HUES48 (cell line): ENCODE measurements at regions not wholly inside any gene's neighbourhood (a gene's known extent, or its start where the extent isn't known, plus 50 kb on each side); places are given as distances from the start of the nearest gene placed in this dataset.

Experiments
- H3K27ac ChIP-seq: one replicate; pipeline ENCODE4 v1.7.0; 2013; ENCODE audit warnings: low read depth, low read length, inconsistent platforms
- H3K27me3 ChIP-seq: 2 replicates; pipeline ENCODE4 v1.6.1; 2013; ENCODE audit warnings: mild to moderate bottlenecking, low read length; ENCODE audit not compliant: control insufficient read depth, insufficient read depth
- H3K36me3 ChIP-seq: 2 replicates; pipeline ENCODE4 v1.6.1; 2013; ENCODE audit warnings: low read length; ENCODE audit not compliant: control insufficient read depth, insufficient read depth
- H3K4me1 ChIP-seq: 2 replicates; pipeline ENCODE4 v1.6.1; 2013; ENCODE audit warnings: mild to moderate bottlenecking, low read length; ENCODE audit not compliant: control insufficient read depth, insufficient read depth
- H3K4me3 ChIP-seq: 2 replicates; pipeline ENCODE4 v1.5.1; 2013; ENCODE audit warnings: mild to moderate bottlenecking, low read depth, low read length
- H3K9ac ChIP-seq: 2 replicates; pipeline ENCODE4 v1.6.1; 2013; ENCODE audit warnings: mild to moderate bottlenecking, low read depth, low read length, moderate library complexity
- H3K9me3 ChIP-seq: 2 replicates; pipeline ENCODE4 v1.6.1; 2013; ENCODE audit warnings: low read length; ENCODE audit not compliant: control insufficient read depth, insufficient read depth

DNA sequence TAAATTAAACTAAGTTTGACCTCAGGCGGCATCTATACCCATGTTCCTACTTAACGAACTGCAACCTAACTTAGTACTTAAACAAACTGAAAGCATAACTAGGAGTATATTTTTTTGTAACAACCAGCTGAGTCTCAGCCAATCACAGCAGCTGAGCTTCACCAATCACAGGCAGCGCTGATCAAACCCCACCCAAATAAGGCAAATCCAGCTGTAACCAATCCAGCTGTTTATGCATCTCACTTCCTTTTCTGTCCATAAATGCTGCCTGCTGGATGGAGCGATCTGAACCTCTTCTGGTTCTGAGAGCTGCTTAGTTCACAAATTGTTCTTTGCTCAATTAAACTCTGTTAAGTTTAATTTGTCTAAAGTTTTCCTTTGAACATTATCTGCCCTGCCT lies 131.3 kb downstream of the PMP22 start:
- Histone ChIP-seq H3K27ac (no peak overlapping the region), H3K27me3 (no peaks in the 10 kb centered on the region), H3K4me1 (no peaks in the 10 kb centered on the region), H3K9ac (no peak overlapping the region), H3K4me3 (no peak overlapping the region), H3K36me3 (no peaks in the 10 kb centered on the region), H3K9me3 (no peaks in the 10 kb centered on the region; the same call in 1 of the 2 replicates)

DNA sequence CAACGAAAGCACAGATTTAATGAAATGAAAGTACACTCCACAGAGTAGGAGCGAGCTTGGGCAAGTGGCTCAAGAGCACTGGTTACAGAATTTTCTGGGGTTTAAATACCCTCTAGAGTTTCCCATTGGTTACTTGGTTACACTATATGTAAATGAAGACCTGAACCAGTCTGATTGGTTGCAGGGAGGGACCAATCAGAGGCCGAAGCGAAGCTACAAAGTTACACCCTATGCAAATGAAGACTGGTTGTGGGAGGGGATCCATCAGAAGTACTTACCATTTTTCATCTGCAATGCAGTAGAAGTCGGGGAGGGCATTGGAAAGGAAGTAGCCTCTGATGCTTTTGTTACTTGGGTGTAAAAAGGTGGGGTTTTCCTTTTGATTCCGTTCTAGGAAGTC lies 132.0 kb downstream of the PMP22 start:
- Histone ChIP-seq H3K4me1 (no peaks in the 10 kb centered on the region), H3K27me3 (no peaks in the 10 kb centered on the region), H3K9ac (no peak overlapping the region), H3K36me3 (no peaks in the 10 kb centered on the region), H3K9me3 (no peaks in the 10 kb centered on the region; the same call in 1 of the 2 replicates), H3K27ac (no peak overlapping the region), H3K4me3 (no peak overlapping the region)

DNA sequence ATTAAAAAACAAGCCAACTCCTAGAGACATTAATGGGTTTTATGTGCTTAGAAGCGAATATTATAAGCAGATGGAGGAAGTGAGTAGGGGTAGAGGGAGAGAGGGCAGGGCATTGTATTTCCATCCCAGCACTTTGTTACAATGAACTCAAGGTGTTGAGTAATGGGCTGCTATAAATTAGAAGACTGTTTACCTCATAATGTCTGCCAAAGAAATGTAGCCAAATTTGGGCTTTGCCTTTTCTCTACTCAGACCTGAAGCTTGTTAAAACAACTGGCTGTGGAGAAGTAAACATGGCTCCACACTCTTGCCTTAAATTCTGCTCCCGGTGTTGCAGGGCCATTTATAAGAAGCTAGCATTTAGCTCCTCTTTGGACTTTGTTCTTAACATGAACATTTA lies 134.7 kb downstream of the PMP22 start:
- H3K4me1 ChIP-seq, result no peaks in the 10 kb centered on the region

DNA sequence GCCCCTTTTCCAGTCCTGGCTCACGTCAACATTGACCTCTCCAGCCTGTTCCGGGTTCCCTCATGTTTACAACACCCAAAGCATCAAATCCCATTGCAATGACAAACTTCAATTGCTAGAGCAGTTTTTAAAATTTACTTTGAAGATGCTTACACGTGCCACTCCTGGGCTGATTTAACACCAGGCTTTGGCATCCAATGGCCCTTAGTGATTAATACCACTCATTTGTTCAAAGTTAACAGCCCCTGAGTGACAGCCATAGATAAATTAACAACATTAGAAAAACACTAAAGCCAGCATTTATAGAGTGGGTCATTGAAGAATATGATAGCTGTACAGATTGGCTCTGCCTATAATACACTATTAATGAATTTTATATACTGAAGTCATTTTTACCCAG lies 135.1 kb downstream of the PMP22 start:
- no peaks in the 10 kb centered on the region; the same call in 1 of the 2 replicates for H3K9me3 ChIP-seq
- H3K4me3 ChIP-seq, result no peak overlapping the region
- no peaks in the 10 kb centered on the region for H3K36me3 ChIP-seq
- H3K4me1 ChIP-seq, result no peaks in the 10 kb centered on the region
- H3K27ac ChIP-seq, result no peak overlapping the region
- H3K27me3 ChIP-seq, result no peaks in the 10 kb centered on the region
- no peak overlapping the region for H3K9ac ChIP-seq

More for the DNA sequence above, 134.7 kb downstream of the PMP22 start:
- H3K27me3 ChIP-seq, result no peaks in the 10 kb centered on the region
- H3K36me3 ChIP-seq, result no peaks in the 10 kb centered on the region
- no peak overlapping the region for H3K9ac ChIP-seq
- H3K9me3 ChIP-seq, result no peaks in the 10 kb centered on the region; the same call in 1 of the 2 replicates
- no peak overlapping the region for H3K27ac ChIP-seq
- H3K4me3 ChIP-seq, result no peak overlapping the region

DNA sequence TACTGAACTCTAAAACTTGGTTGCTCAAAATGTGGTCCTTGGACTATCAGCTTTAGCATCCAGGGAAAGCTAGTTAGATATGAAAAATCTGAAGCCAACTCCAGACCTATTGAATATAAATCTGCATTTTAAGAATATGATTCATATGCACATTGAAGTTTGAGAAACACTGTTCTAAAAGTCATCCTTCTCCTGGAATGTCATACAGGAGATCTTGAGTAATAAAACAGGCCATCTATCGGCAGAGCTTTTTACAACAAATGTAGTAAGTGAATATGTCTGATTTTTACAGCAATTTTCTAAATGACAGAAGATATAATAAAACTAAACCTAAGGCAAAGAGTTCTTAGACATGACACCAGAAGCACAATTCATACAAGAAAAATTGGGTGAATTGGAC lies 140.4 kb downstream of the PMP22 start:
- no peak overlapping the region for H3K4me3 ChIP-seq
- no peak overlapping the region for H3K9ac ChIP-seq
- no peaks in the 10 kb centered on the region for H3K36me3 ChIP-seq
- no peaks in the 10 kb centered on the region for H3K27me3 ChIP-seq
- no peaks in the 10 kb centered on the region for H3K4me1 ChIP-seq
- H3K27ac ChIP-seq, result no peak overlapping the region
- H3K9me3 ChIP-seq, result no peaks in the 10 kb centered on the region

DNA sequence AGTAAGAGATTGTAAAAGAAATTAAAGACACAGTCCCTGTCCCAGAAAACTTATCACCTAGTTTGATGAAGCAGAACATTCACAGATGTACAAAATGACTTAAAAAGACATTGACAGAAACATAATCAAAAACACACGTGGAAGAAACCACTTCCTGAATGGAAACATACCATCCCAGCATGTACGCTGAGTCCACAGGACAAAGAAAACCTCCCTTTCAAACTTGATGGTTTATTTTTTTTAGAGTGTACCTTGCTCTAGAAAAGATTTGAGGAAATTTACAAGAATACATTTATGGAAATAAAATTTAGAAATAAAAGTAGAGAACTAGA lies 140.9 kb downstream of the PMP22 start:
- H3K4me1 ChIP-seq, result no peaks in the 10 kb centered on the region
- no peak overlapping the region for H3K4me3 ChIP-seq
- no peaks in the 10 kb centered on the region for H3K27me3 ChIP-seq
- H3K36me3 ChIP-seq, result no peaks in the 10 kb centered on the region
- H3K27ac ChIP-seq, result no peak overlapping the region
- no peaks in the 10 kb centered on the region for H3K9me3 ChIP-seq
- no peak overlapping the region for H3K9ac ChIP-seq

DNA sequence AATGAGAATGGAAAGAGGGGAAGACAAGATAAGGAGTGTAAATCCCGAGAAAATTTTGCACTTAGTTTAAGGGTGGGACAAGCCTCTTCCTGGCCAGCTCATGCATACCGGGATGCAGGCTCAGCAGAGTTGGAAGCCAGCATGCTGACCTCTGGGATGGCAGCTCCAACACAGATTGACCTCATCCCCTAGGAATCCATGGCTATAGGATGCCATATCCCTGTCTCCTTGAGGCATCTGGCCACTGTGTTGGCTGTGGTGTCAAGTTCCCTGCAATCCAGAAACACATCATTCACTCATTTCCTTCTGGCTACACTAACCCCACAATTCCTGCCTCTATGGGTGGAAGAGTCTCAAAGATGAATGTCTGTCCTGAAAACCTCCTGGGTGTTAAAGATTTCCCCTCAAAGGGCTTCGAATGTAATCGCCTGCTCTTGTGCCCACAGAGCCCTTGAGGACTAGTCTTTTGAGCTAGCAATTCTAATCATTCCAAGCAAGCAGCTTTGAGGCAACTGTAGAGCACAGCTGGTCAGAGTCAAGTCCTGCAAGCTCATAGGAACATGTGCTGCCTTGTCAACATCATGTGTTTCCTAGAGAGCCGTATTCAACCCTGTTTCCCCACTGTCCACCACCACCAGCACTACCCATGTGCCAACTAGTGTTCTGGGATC lies 141.4 kb downstream of the PMP22 start:
- no peak overlapping the region for H3K4me3 ChIP-seq
- no peaks in the 10 kb centered on the region for H3K36me3 ChIP-seq
- H3K4me1 ChIP-seq, result no peaks in the 10 kb centered on the region
- no peaks in the 10 kb centered on the region for H3K9me3 ChIP-seq
- H3K27me3 ChIP-seq, result no peaks in the 10 kb centered on the region
- no peak overlapping the region for H3K9ac ChIP-seq
- H3K27ac ChIP-seq, result no peak overlapping the region

DNA sequence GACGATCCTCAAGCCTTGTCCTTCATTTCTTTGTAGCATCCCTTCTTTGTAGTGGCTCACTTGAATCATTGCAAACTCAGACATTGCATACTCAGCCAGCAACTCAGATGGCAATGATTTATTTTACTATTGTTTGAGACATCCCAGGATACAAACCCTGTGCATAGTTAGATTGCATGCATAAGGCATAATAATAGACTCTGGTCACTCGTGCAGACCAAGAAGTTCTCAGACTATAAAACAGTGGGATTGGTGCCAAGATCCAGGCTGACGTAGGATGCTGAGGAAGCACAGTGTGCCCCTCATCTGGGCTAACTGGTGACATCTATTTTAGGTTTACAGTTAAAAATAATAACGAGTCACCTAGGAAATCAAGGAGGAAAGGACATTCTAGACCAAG lies 142.3 kb downstream of the PMP22 start:
- Histone ChIP-seq H3K9ac (no peak overlapping the region), H3K4me3 (no peak overlapping the region), H3K4me1 (no peaks in the 10 kb centered on the region), H3K27ac (no peak overlapping the region), H3K27me3 (no peaks in the 10 kb centered on the region), H3K36me3 (no peaks in the 10 kb centered on the region), H3K9me3 (no peaks in the 10 kb centered on the region)

DNA sequence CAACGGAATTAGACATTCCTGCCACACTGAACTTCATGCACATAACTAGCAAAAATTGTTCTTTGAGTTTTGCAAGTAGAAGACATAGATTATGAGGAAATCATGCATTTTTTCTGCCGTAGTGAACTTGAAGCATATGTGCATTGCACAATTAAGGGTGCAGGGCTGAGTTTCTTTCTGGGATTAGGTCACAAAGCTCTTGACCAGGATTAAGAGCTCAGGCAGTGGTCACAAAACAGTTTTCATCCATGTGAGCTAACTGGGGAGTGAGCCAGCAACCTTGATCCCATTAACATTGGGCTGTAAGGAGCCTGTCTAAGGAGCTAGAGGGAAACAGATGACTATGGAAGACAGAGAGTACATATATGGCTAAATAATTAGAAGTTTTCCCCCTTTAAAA lies 143.7 kb downstream of the PMP22 start:
- H3K27ac ChIP-seq, result no peak overlapping the region
- 0 out of 2 replicates have a peak, but pooled peaks cover under 1% of the 10 kb centered on the region for H3K9me3 ChIP-seq
- H3K4me1 ChIP-seq, result no peaks in the 10 kb centered on the region; the same call in 1 of the 2 replicates
- H3K27me3 ChIP-seq, result no peaks in the 10 kb centered on the region
- H3K36me3 ChIP-seq, result no peaks in the 10 kb centered on the region
- H3K4me3 ChIP-seq, result no peak overlapping the region
- no peak overlapping the region for H3K9ac ChIP-seq

DNA sequence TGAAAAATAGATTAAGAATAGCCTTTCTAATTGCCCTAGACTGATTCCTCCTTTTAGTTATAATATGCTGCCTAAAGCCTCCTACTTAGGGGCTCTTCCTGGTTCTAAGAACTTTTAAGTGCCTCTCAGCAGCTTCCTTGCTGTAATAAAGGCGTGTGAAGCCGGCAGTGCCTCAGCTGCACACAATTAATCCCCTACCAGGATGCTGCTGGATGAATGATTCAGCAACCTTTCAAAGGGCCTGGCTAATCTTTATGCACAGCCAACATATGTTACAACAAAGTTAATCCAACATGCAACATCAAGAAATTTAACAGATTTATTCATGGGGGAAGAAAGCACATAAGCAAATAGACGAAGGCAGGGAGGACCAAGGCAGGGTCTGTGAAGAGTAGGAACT lies 145.2 kb downstream of the PMP22 start:
- H3K9ac ChIP-seq, result no peak overlapping the region
- H3K27ac ChIP-seq, result peak overlapping the region; percentile 30
- H3K9me3 ChIP-seq, result peaks cover 15% of the 10 kb centered on the region
- no peaks in the 10 kb centered on the region; the same call in 1 of the 2 replicates for H3K4me1 ChIP-seq
- no peak overlapping the region for H3K4me3 ChIP-seq
- no peaks in the 10 kb centered on the region for H3K27me3 ChIP-seq
- H3K36me3 ChIP-seq, result no peaks in the 10 kb centered on the region

DNA sequence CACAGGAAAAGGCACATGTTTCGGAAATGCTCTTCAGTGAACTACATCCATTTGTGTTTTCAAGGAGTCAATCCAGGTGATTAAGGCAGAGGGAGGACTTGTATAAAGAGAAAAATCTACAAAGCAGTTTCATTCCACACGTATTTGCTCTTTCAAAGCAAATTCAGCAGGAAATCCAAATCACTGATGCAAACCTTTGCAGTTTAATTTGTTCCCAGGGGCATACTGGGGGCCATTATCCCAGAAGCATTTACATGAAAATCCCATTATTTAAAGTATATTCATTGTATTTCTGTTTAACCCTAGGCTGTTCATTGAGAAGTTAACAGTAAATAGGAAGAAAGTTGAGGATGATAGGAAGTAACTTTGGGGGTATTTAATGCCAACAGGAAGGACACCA lies 147.9 kb downstream of the PMP22 start:
- no peaks in the 10 kb centered on the region for H3K27me3 ChIP-seq
- no peak overlapping the region for H3K4me3 ChIP-seq
- no peak overlapping the region for H3K9ac ChIP-seq
- no peak overlapping the region for H3K27ac ChIP-seq
- H3K9me3 ChIP-seq, result peaks cover 19% of the 10 kb centered on the region
- no peaks in the 10 kb centered on the region for H3K36me3 ChIP-seq
- H3K4me1 ChIP-seq, result peaks cover 6% of the 10 kb centered on the region
